B cell (primary cell): ENCODE measurements at regions not wholly inside any gene's neighbourhood (a gene's known extent, or its start where the extent isn't known, plus 50 kb on each side); places are given as distances from the start of the nearest gene placed in this dataset.

ENCODE experiments used
- CTCF ChIP-seq: fragments of 200-600 bp; IDR thresholded peaks from one replicate; pipeline ENCODE4 v1.8.0; 2022; ENCODE audit warnings: antibody characterized with exemption, mild to moderate bottlenecking
- EZH2 ChIP-seq: IDR thresholded peaks from 2 replicates; pipeline ENCODE4 v1.6.1; 2012; ENCODE audit warnings: borderline replicate concordance, low read depth, mild to moderate bottlenecking, moderate library complexity, low read length; ENCODE audit not compliant: insufficient read depth, poor library complexity, severe bottlenecking

GRCh38 chr20:10853731-10854130 is 179.9 kb upstream of the JAG1 start:
- TF ChIP-seq CTCF (no peak), EZH2 (no peak)
